Neural cell (in vitro differentiated cells): ENCODE measurements at regions not wholly inside any gene's neighbourhood (a gene's known extent, or its start where the extent isn't known, plus 50 kb on each side); places are given as distances from the start of the nearest gene placed in this dataset.

Experiments
- H2AFZ ChIP-seq: fragments of 200-600, 300-800 bp; sonication (generic), shearing (Covaris generic); 2 replicates; pipeline ENCODE4 v1.6.0; 2014; ENCODE audit warnings: low read depth, mild to moderate bottlenecking, antibody characterized with exemption, low read length, moderate library complexity
- H3F3A ChIP-seq: fragments of 200-600 bp; shearing (Covaris generic); 2 replicates; pipeline ENCODE4 v1.6.1; 2016; ENCODE audit warnings: mild to moderate bottlenecking, moderate library complexity, mixed read lengths, antibody characterized with exemption, low read length; ENCODE audit not compliant: insufficient read depth, poor library complexity, severe bottlenecking
- H3K27ac ChIP-seq: fragments of 200-600, 300-800 bp; sonication (generic), shearing (Covaris generic); 2 replicates; pipeline ENCODE4 v1.5.1; 2014; ENCODE audit warnings: mild to moderate bottlenecking, low read length, moderate library complexity
- H3K27me3 ChIP-seq: fragments of 300-800, 200-600 bp; sonication (generic), shearing (Covaris generic); 2 replicates; pipeline ENCODE4 v1.6.0; 2014; ENCODE audit warnings: mild to moderate bottlenecking, low read depth, low read length, moderate library complexity; ENCODE audit not compliant: insufficient read depth
- H3K36me3 ChIP-seq: fragments of 300-800, 200-600 bp; sonication (generic), shearing (Covaris generic); 2 replicates; pipeline ENCODE4 v1.5.1; 2014; ENCODE audit warnings: mild to moderate bottlenecking, antibody characterized with exemption, low read length, moderate library complexity; ENCODE audit not compliant: insufficient read depth
- H3K4me2 ChIP-seq: fragments of 300-800, 200-600 bp; sonication (generic), shearing (Covaris generic); 2 replicates; pipeline ENCODE4 v1.6.0; 2014; ENCODE audit warnings: mild to moderate bottlenecking, low read length
- H3K4me3 ChIP-seq: fragments of 300-800, 200-600 bp; sonication (generic), shearing (Covaris generic); 2 replicates; pipeline ENCODE4 v1.5.1; 2014; ENCODE audit warnings: mild to moderate bottlenecking, low read length, moderate library complexity
- H3K79me2 ChIP-seq: fragments of 200-600 bp; shearing (Covaris generic); replicated peaks from 2 replicates; pipeline ENCODE4 v1.6.0; 2014; ENCODE audit warnings: mild to moderate bottlenecking, low read length, moderate library complexity; ENCODE audit not compliant: insufficient read depth
- H3K9ac ChIP-seq: fragments of 300-800, 200-600 bp; sonication (generic), shearing (Covaris generic); 2 replicates; pipeline ENCODE4 v1.6.1; 2016; ENCODE audit warnings: mild to moderate bottlenecking, low read length, mixed read lengths
- H3K9me2 ChIP-seq: fragments of 200-600 bp; shearing (Covaris generic); 2 replicates; pipeline ENCODE4 v1.6.1; 2016; ENCODE audit warnings: mild to moderate bottlenecking, low read length, mixed read lengths; ENCODE audit not compliant: insufficient read depth
- H3K9me3 ChIP-seq: fragments of 200-600, 300-800 bp; sonication (generic), shearing (Covaris generic); 2 replicates; pipeline ENCODE4 v1.6.1; 2016; ENCODE audit warnings: mild to moderate bottlenecking, mixed run types, low read length, moderate library complexity, mixed read lengths
- H4K20me1 ChIP-seq: fragments of 200-600 bp; shearing (Covaris generic); 2 replicates; pipeline ENCODE4 v1.6.1; 2016; ENCODE audit warnings: mild to moderate bottlenecking, mixed run types; ENCODE audit not compliant: insufficient read depth
- CTCF ChIP-seq: fragments of 450-650 bp; IDR thresholded peaks from 2 replicates; pipeline ENCODE4 v1.5.1; 2014; ENCODE audit warnings: antibody characterized with exemption, mild to moderate bottlenecking, moderate library complexity; ENCODE audit not compliant: poor library complexity, severe bottlenecking
- EP300 ChIP-seq: fragments of 450-650 bp; conservative IDR thresholded peaks from 2 replicates; pipeline ENCODE4 v1.6.1; 2014; ENCODE audit warnings: antibody characterized with exemption, mild to moderate bottlenecking, moderate library complexity; ENCODE audit not compliant: poor library complexity, severe bottlenecking
- EZH2 ChIP-seq: fragments of 200-600, 300-800 bp; shearing (Covaris generic), sonication (generic); IDR thresholded peaks from 2 replicates; pipeline ENCODE4 v1.6.1; 2014; ENCODE audit warnings: antibody characterized with exemption, low read length, borderline replicate concordance, mild to moderate bottlenecking; ENCODE audit not compliant: insufficient read depth, poor library complexity, severe bottlenecking
- MXI1 ChIP-seq: fragments of 450-650 bp; conservative IDR thresholded peaks from 2 replicates; pipeline ENCODE4 v1.6.1; 2014; ENCODE audit warnings: antibody characterized with exemption, mild to moderate bottlenecking; ENCODE audit not compliant: poor library complexity, severe bottlenecking
- POLR2AphosphoS5 ChIP-seq: IDR thresholded peaks from 2 replicates; pipeline ENCODE4 v1.6.1; 2012
- RAD21 ChIP-seq: fragments of 450-650 bp; conservative IDR thresholded peaks from 2 replicates; pipeline ENCODE4 v1.6.1; 2014; ENCODE audit warnings: antibody characterized with exemption, mild to moderate bottlenecking, moderate library complexity
- REST ChIP-seq: IDR thresholded peaks from 2 replicates; pipeline ENCODE4 v1.6.1; 2012; ENCODE audit warnings: borderline replicate concordance
- SMC3 ChIP-seq: fragments of 450-650 bp; conservative IDR thresholded peaks from 2 replicates; pipeline ENCODE4 v1.6.1; 2014; ENCODE audit warnings: antibody characterized with exemption, mild to moderate bottlenecking, moderate library complexity; ENCODE audit not compliant: poor library complexity
- TAF1 ChIP-seq: IDR thresholded peaks from 2 replicates; pipeline ENCODE4 v1.6.1; 2012; ENCODE audit warnings: low read depth

GRCh38 chr16:5302372-5303114 lies 204.9 kb upstream of the EEF2KMT start:
- Histone ChIP-seq H2AFZ (no peak overlapping the region), H3K79me2 (no peaks in the 10 kb centered on the region), H3F3A (no peaks in the 10 kb centered on the region), H3K36me3 (no peaks in the 10 kb centered on the region), H3K27me3 (no peaks in the 10 kb centered on the region), H3K4me2 (no peak overlapping the region), H3K27ac (no peak overlapping the region), H3K9ac (no peak overlapping the region), H3K4me3 (no peak overlapping the region), H4K20me1 (no peaks in the 10 kb centered on the region), H3K9me2 (no peaks in the 10 kb centered on the region), H3K9me3 (no peaks in the 10 kb centered on the region)
- no peak for TF ChIP-seq EP300
- TF ChIP-seq TAF1 = no peak
- no peak for TF ChIP-seq SMC3
- TF ChIP-seq RAD21 = no peak
- TF ChIP-seq REST = no peak
- no peak for TF ChIP-seq EZH2
- TF ChIP-seq POLR2AphosphoS5 = no peak
- no peak for TF ChIP-seq MXI1
- TF ChIP-seq CTCF = no peak

GRCh38 chr16:5298202-5298601 lies 200.6 kb upstream of the EEF2KMT start:
- no peaks in the 10 kb centered on the region for H3K36me3 ChIP-seq
- no peak overlapping the region for H3K4me3 ChIP-seq
- no peak overlapping the region for H3K27ac ChIP-seq
- H3K79me2 ChIP-seq = no peaks in the 10 kb centered on the region
- no peaks in the 10 kb centered on the region for H3K9me3 ChIP-seq
- TF ChIP-seq TAF1 (no peak), SMC3 (no peak), CTCF (no peak), POLR2AphosphoS5 (no peak), RAD21 (no peak), MXI1 (no peak), EZH2 (no peak), REST (no peak), EP300 (no peak)
- H3K9ac ChIP-seq = no peak overlapping the region
- H4K20me1 ChIP-seq = no peaks in the 10 kb centered on the region
- no peaks in the 10 kb centered on the region for H3F3A ChIP-seq
- no peak overlapping the region for H2AFZ ChIP-seq
- no peaks in the 10 kb centered on the region for H3K27me3 ChIP-seq
- no peak overlapping the region for H3K4me2 ChIP-seq
- H3K9me2 ChIP-seq = no peaks in the 10 kb centered on the region
